ENCODE measurements at regions not wholly inside any gene's neighbourhood (a gene's known extent, or its start where the extent isn't known, plus 50 kb on each side); places are given as distances from the start of the nearest gene placed in this dataset.

GRCh38 chr6:71040841-71041240 is 84.0 kb upstream of the B3GAT2 start:
- H3K4me1 ChIP-seq (ENCODE audit: insufficient read depth) = no peaks in the 10 kb centered on the region
- H3K36me3 ChIP-seq (ENCODE audit: insufficient read depth) = no peaks in the 10 kb centered on the region
- H3K4me3 ChIP-seq (ENCODE audit: low read depth, low read length) = no peak overlapping the region
- 46% methylated on average over 2 of the region's 2 CpGs for WGBS
- DNase-seq (ENCODE audit: extremely low spot score) = no peak
- no peak overlapping the region for H3K27ac ChIP-seq (ENCODE audit: low read depth)

- WGBS = 24% methylated on average over 1 of the region's 1 CpG
- DNase-seq (ENCODE audit: extremely low spot score) = no peak
- Histone ChIP-seq H3K4me3 (ENCODE audit: low read depth, low read length) (no peak overlapping the region), H3K36me3 (ENCODE audit: insufficient read depth) (no peaks in the 10 kb centered on the region), H3K27ac (ENCODE audit: low read depth) (no peak overlapping the region), H3K4me1 (ENCODE audit: insufficient read depth) (no peaks in the 10 kb centered on the region)
These were observed 87.0 kb upstream of the B3GAT2 start for GRCh38 chr6:71043902-71044301.

- H3K27ac ChIP-seq (ENCODE audit: low read depth) = no peak overlapping the region
- WGBS = 96% methylated on average over 1 of the region's 1 CpG
These were observed 87.9 kb upstream of the B3GAT2 start for GRCh38 chr6:71044753-71045152.

GRCh38 chr6:71045296-71045695 is 88.4 kb upstream of the B3GAT2 start:
- H3K36me3 ChIP-seq (ENCODE audit: insufficient read depth) = no peaks in the 10 kb centered on the region
- no peak overlapping the region for H3K27ac ChIP-seq (ENCODE audit: low read depth)
- no peak for DNase-seq (ENCODE audit: extremely low spot score)
- H3K4me3 ChIP-seq (ENCODE audit: low read depth, low read length) = no peak overlapping the region
- WGBS = 79% methylated on average over 5 of the region's 5 CpGs
- H3K4me1 ChIP-seq (ENCODE audit: insufficient read depth) = no peaks in the 10 kb centered on the region

More at GRCh38 chr6:71044753-71045152, 87.9 kb upstream of the B3GAT2 start:
- no peaks in the 10 kb centered on the region for H3K36me3 ChIP-seq (ENCODE audit: insufficient read depth)
- no peaks in the 10 kb centered on the region for H3K4me1 ChIP-seq (ENCODE audit: insufficient read depth)
- no peak overlapping the region for H3K4me3 ChIP-seq (ENCODE audit: low read depth, low read length)
- DNase-seq (ENCODE audit: extremely low spot score) = no peak

DNA sequence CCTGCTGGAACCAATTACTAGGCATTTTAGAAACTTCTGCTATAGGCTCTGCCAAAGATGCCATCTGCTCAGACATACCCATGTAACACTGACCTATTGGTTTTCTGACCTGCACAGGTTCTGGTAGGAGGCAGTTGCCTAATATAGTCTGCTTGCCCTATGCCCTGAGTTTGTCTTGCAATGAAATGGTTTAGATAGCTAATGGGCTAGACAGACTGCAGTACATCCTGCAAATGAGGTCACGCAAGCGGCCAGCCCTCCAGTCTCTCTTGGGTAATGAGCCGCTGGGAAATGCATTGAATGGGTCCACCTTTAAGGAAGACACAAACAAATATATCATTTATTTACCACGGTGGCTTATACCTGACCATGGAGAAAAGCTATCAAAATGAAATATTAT is 90.6 kb upstream of the B3GAT2 start:
- 77% methylated on average over 4 of the region's 4 CpGs for WGBS
- Histone ChIP-seq H3K4me3 (ENCODE audit: low read depth, low read length) (no peak overlapping the region), H3K4me1 (ENCODE audit: insufficient read depth) (no peaks in the 10 kb centered on the region), H3K27ac (ENCODE audit: low read depth) (no peak overlapping the region), H3K36me3 (ENCODE audit: insufficient read depth) (no peaks in the 10 kb centered on the region)
- DNase-seq (ENCODE audit: extremely low spot score) = no peak

DNA sequence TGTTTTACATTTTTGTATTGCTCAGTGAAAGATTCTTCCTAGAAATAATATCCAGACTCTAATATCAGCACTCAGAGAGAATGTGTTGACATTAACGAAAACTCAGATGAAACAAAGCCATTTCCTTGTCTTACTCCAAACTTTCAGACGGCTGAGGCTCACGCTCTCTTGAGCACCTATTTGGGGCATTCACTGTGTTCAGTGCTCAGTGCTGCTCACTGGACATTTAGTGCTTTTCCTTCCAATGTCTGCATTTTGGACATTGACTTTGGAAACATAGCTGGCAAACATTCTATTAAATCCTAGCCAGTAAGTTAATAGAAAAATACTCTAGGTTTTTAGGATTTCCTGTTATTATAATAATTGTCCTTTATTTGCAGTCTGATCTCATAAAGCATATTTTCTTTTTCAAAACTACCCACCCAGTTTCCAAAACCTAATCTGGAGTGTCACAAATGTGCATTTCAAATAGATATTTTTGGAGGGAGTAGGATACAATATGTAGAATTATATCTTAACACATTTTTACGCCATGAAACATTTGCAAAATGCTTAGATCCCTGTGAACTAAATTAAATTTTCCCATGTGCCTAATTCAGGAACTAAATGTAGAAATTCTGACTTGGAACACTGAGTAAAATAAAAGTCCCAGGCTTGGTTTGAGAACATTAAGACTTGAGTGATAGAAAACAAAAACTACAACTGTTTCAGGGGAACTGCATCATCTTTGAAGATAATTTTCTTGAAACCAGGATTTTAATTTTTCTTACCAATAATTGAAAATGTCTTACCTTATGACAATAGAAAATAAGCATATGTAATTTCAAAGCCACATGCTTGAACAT is 91.7 kb upstream of the B3GAT2 start:
- WGBS = 50% methylated on average over 4 of the region's 4 CpGs
- no peak for DNase-seq (ENCODE audit: extremely low spot score)
- H3K4me3 ChIP-seq (ENCODE audit: low read depth, low read length) = no peak overlapping the region
- H3K4me1 ChIP-seq (ENCODE audit: insufficient read depth) = no peaks in the 10 kb centered on the region
- no peak overlapping the region for H3K27ac ChIP-seq (ENCODE audit: low read depth)
- H3K36me3 ChIP-seq (ENCODE audit: insufficient read depth) = no peaks in the 10 kb centered on the region

DNA sequence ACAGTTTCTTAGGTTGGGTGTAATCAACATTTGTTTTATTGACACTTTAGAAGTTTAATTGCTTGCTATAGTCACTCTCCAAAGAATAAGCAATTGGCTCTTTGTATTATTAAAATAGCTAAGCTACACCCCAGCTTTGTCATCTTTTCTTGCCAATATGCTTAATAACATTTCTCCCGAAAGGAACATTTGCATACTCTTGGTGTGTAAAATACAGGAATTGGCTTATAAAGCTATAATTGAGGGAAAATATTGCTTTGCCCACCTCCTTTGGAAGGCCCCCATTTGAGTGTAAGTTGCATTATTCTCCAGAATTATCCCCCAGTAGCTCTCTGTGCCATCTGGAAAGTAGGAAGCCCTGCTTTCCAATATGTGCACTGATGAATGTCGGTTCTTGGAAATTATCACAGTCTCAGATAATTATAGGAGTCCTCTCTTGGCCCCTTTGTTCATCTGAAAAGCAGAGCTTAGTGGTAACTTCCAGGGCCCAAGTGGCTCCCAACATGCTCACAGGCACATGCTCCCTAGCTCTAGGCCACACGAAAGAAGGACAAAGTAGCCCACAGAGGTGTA is 92.4 kb upstream of the B3GAT2 start:
- Histone ChIP-seq H3K27ac (ENCODE audit: low read depth) (no peak overlapping the region), H3K4me1 (ENCODE audit: insufficient read depth) (no peaks in the 10 kb centered on the region), H3K36me3 (ENCODE audit: insufficient read depth) (no peaks in the 10 kb centered on the region), H3K4me3 (ENCODE audit: low read depth, low read length) (no peak overlapping the region)
- 80% methylated on average over 3 of the region's 3 CpGs for WGBS
- no peak for DNase-seq (ENCODE audit: extremely low spot score)

- H3K4me1 ChIP-seq (ENCODE audit: insufficient read depth) = no peaks in the 10 kb centered on the region
- DNase-seq (ENCODE audit: extremely low spot score) = no peak
- 94% methylated on average over 4 of the region's 4 CpGs for WGBS
These were observed 96.6 kb upstream of the B3GAT2 start for GRCh38 chr6:71053475-71053874.

DNA sequence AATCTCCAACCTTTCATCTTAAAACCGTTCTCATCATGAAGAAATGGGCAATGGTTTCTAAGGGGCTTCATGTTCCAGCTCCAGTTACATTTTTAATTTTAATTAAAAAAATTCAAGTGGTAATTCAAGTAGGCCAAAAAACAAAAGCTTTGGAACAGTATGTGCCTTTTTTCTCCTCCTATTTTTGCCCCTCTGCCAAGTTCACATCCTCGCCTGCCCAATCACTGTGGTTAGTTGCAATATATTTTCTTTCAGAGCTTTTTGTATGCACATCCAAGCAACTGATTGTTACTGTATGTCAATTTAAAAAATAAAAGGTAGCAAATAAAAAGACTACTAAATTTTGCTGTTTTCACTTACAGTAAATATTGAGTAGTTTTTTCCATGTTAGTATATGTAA is 99.8 kb upstream of the B3GAT2 start:
- Histone ChIP-seq H3K4me1 (ENCODE audit: insufficient read depth) (no peaks in the 10 kb centered on the region), H3K4me3 (ENCODE audit: low read depth, low read length) (no peak overlapping the region), H3K27ac (ENCODE audit: low read depth) (no peak overlapping the region), H3K36me3 (ENCODE audit: insufficient read depth) (no peaks in the 10 kb centered on the region)
- no peak for DNase-seq (ENCODE audit: extremely low spot score)
- WGBS = 33% methylated on average over 2 of the region's 2 CpGs

More at GRCh38 chr6:71053475-71053874, 96.6 kb upstream of the B3GAT2 start:
- H3K36me3 ChIP-seq (ENCODE audit: insufficient read depth) = no peaks in the 10 kb centered on the region
- H3K27ac ChIP-seq (ENCODE audit: low read depth) = no peak overlapping the region
- no peak overlapping the region for H3K4me3 ChIP-seq (ENCODE audit: low read depth, low read length)

DNA sequence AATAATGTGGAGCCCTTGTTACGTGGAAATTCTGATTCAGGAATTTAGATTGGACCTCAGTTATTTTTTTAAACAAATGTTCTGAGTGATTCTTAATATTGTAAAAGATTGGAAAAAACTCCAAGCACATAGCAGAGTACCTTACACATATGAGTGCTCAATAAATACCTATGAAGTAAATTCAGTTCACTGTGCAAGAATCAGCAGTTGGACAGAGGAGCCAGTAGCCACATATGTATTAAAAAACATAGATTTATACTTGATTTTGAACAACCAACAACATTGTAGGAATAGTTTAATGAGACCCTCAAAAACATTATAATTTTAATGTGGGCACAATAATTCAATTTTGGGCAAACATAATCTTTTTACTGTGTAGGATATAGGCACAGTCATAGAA is 109.3 kb upstream of the B3GAT2 start:
- 89% methylated on average over 1 of the region's 1 CpG for WGBS

GRCh38 chr6:71067816-71068215 is 111.0 kb upstream of the B3GAT2 start:
- no peak overlapping the region for H3K4me3 ChIP-seq (ENCODE audit: low read depth, low read length)
- H3K36me3 ChIP-seq (ENCODE audit: insufficient read depth) = no peaks in the 10 kb centered on the region
- no peak overlapping the region for H3K27ac ChIP-seq (ENCODE audit: low read depth)
- H3K4me1 ChIP-seq (ENCODE audit: insufficient read depth) = no peaks in the 10 kb centered on the region
- no peak for DNase-seq (ENCODE audit: extremely low spot score)
- 86% methylated on average over 5 of the region's 5 CpGs for WGBS

More for the DNA sequence above, 109.3 kb upstream of the B3GAT2 start:
- Histone ChIP-seq H3K27ac (ENCODE audit: low read depth) (no peak overlapping the region), H3K4me3 (ENCODE audit: low read depth, low read length) (no peak overlapping the region), H3K4me1 (ENCODE audit: insufficient read depth) (no peaks in the 10 kb centered on the region), H3K36me3 (ENCODE audit: insufficient read depth) (no peaks in the 10 kb centered on the region)
- no peak for DNase-seq (ENCODE audit: extremely low spot score)

GRCh38 chr6:71072508-71072907 is 115.6 kb upstream of the B3GAT2 start:
- no peaks in the 10 kb centered on the region for H3K4me1 ChIP-seq (ENCODE audit: insufficient read depth)
- no peak for DNase-seq (ENCODE audit: extremely low spot score)
- H3K27ac ChIP-seq (ENCODE audit: low read depth) = no peak overlapping the region
- no peaks in the 10 kb centered on the region for H3K36me3 ChIP-seq (ENCODE audit: insufficient read depth)
- H3K4me3 ChIP-seq (ENCODE audit: low read depth, low read length) = no peak overlapping the region
- WGBS = 66% methylated on average over 3 of the region's 3 CpGs

DNA sequence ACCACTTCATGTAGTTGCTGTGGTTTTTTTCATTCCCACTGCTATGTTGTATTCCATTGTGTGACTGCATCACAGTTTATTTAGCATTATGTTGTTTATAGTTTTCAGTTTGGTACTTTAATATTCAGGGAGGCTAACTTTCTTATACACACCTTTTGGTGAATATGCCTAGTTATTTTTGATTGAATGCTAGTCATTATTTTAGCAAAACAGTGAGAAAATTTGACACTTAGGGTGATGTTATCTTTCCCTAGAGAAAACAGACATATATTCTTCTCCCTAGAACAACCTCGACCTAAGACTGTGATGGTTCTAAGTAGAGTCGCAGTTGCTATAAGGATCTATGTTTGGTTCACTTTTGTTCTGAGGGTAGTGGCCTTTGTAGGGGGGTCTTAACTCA is 120.8 kb upstream of the B3GAT2 start:
- Histone ChIP-seq H3K36me3 (ENCODE audit: insufficient read depth) (no peaks in the 10 kb centered on the region), H3K4me3 (ENCODE audit: low read depth, low read length) (no peak overlapping the region), H3K4me1 (ENCODE audit: insufficient read depth) (no peaks in the 10 kb centered on the region), H3K27ac (ENCODE audit: low read depth) (no peak overlapping the region)
- WGBS = 96% methylated on average over 2 of the region's 2 CpGs
- no peak for DNase-seq (ENCODE audit: extremely low spot score)

DNA sequence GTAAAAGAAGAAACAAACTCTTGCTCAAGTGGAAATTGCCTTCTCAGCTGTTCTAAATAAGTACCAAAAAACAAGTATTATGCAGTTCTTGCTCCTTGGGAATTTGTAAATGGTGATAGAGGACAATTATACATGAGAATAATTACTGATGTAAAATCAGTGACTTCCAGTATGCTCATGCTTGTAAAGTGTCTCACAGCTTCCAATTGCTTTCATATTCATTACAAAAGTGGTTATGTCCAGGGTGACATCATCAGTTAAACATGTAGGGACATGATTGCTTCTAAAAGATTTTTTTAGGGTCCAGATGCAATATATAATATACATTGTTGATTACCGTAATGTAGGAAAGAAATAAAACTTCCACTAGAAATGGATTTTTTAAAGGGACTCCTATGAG is 122.8 kb upstream of the B3GAT2 start:
- 85% methylated on average over 1 of the region's 1 CpG for WGBS
- no peak for DNase-seq (ENCODE audit: extremely low spot score)
- no peaks in the 10 kb centered on the region for H3K36me3 ChIP-seq (ENCODE audit: insufficient read depth)
- H3K27ac ChIP-seq (ENCODE audit: low read depth) = no peak overlapping the region
- H3K4me3 ChIP-seq (ENCODE audit: low read depth, low read length) = no peak overlapping the region
- H3K4me1 ChIP-seq (ENCODE audit: insufficient read depth) = no peaks in the 10 kb centered on the region
